Astrocyte of the cerebellum (primary cell): ENCODE measurements at regions not wholly inside any gene's neighbourhood (a gene's known extent, or its start where the extent isn't known, plus 50 kb on each side); places are given as distances from the start of the nearest gene placed in this dataset.

Experiments
- DNase-seq: peaks from one replicate; pipeline ENCODE4 v3.0.0-alpha.2; 2011; ENCODE audit warnings: low read depth
- H3K4me3 ChIP-seq: 2 replicates; pipeline ENCODE4 v1.5.1; 2011; ENCODE audit warnings: mild to moderate bottlenecking, low read depth, low read length, moderate library complexity
- in situ Hi-C: cut with HindIII; loops from 2 replicates; pipeline ENCODE4 v1.10.0; 2017; ENCODE audit warnings: low sequenced_read_pairs
- TF ChIP-seq, protein P1 (sequence below): IDR thresholded peaks from 2 replicates; pipeline ENCODE4 v1.5.1; 2012; ENCODE audit warnings: low read length, low read depth, moderate library complexity, mild to moderate bottlenecking; ENCODE audit errors: missing control alignments

- DNase-seq: no peak
- in situ Hi-C loops: no loop called here
- no peak overlapping the region for H3K4me3 ChIP-seq
- TF ChIP-seq, protein P1, sequence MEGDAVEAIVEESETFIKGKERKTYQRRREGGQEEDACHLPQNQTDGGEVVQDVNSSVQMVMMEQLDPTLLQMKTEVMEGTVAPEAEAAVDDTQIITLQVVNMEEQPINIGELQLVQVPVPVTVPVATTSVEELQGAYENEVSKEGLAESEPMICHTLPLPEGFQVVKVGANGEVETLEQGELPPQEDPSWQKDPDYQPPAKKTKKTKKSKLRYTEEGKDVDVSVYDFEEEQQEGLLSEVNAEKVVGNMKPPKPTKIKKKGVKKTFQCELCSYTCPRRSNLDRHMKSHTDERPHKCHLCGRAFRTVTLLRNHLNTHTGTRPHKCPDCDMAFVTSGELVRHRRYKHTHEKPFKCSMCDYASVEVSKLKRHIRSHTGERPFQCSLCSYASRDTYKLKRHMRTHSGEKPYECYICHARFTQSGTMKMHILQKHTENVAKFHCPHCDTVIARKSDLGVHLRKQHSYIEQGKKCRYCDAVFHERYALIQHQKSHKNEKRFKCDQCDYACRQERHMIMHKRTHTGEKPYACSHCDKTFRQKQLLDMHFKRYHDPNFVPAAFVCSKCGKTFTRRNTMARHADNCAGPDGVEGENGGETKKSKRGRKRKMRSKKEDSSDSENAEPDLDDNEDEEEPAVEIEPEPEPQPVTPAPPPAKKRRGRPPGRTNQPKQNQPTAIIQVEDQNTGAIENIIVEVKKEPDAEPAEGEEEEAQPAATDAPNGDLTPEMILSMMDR: no peak
Observed at GRCh38 chr14:95374239-95374997, 54.7 kb upstream of the CLMN start.

- no peak for DNase-seq
- H3K4me3 ChIP-seq: no peak overlapping the region
- in situ Hi-C loops: no loop called here
- TF ChIP-seq, protein P1: no peak
Observed at GRCh38 chr14:95370076-95370475, 50.4 kb upstream of the CLMN start.
